ENCODE measurements at regions not wholly inside any gene's neighbourhood (a gene's known extent, or its start where the extent isn't known, plus 50 kb on each side); places are given as distances from the start of the nearest gene placed in this dataset.

- Histone ChIP-seq H4K20me1 (ENCODE audit: insufficient read depth) (no peaks in the 10 kb centered on the region), H2AFZ (ENCODE audit: low read depth, low read length, poor library complexity, severe bottlenecking) (no peak overlapping the region), H3K9me2 (ENCODE audit: insufficient read depth) (no peaks in the 10 kb centered on the region), H3K27ac (ENCODE audit: low read depth, low read length) (no peak overlapping the region), H3K4me2 (ENCODE audit: low read length) (no peak overlapping the region), H3K4me1 (ENCODE audit: control insufficient read depth in 1 of 2, insufficient read depth in 2 of 2, low read length in 2 of 2) (no peaks in the 10 kb centered on the region), H3K36me3 (ENCODE audit: control insufficient read depth in 1 of 2, insufficient read depth in 2 of 2, low read length in 2 of 2) (no peaks in the 10 kb centered on the region), H3K4me3 (replicated peaks in 1 of 2; ENCODE audit: low read depth in 1 of 2, low read length in 2 of 2) (no peak overlapping the region), H3K9me3 (ENCODE audit: control insufficient read depth in 1 of 2, insufficient read depth in 1 of 2, low read depth in 1 of 2, low read length in 2 of 2) (no peaks in the 10 kb centered on the region), H3K9ac (ENCODE audit: low read length) (no peak overlapping the region), H3K79me2 (ENCODE audit: insufficient read depth, low read length) (no peaks in the 10 kb centered on the region), H3K27me3 (ENCODE audit: insufficient read depth, low read length) (no peaks in the 10 kb centered on the region)
- TF ChIP-seq TCF7L2 (IDR thresholded peaks at IDR 0.05; ENCODE audit: borderline replicate concordance, extremely low read depth, insufficient read depth, insufficient read length) (no peak), SP1 (IDR thresholded peaks at IDR 0.05; ENCODE audit: low read depth) (no peak), SRF (IDR thresholded peaks at IDR 0.05; ENCODE audit: low read depth) (no peak), CEBPB (IDR thresholded peaks at IDR 0.05; ENCODE audit: low read depth) (no peak), FOSL1 (IDR thresholded peaks at IDR 0.05; ENCODE audit: low read depth) (no peak), ZFX (IDR thresholded peaks at IDR 0.05) (no peak), CTCF (IDR thresholded peaks at IDR 0.05 in 2 of 3, conservative IDR thresholded peaks at IDR 0.05 in 1 of 3; ENCODE audit: borderline replicate concordance in 1 of 3, insufficient read depth in 1 of 3, low read depth in 2 of 3, low read length in 2 of 3) (no peak), REST (IDR thresholded peaks at IDR 0.05; ENCODE audit: low read depth) (no peak), SIN3A (IDR thresholded peaks at IDR 0.05; ENCODE audit: low read depth) (no peak), MAX (IDR thresholded peaks at IDR 0.05) (no peak), ZBTB33 (IDR thresholded peaks at IDR 0.05; ENCODE audit: extremely low read depth, insufficient replicate concordance, low read length) (no peak), JUND (IDR thresholded peaks at IDR 0.05) (no peak), EGR1 (IDR thresholded peaks at IDR 0.05; ENCODE audit: low read depth) (no peak), POLR2AphosphoS5 (IDR thresholded peaks at IDR 0.05; ENCODE audit: low read depth, low read length) (no peak)
- no TSS peak for BruUV-seq (replicated peaks)
- ATAC-seq: no peak
- POLR2A ChIA-PET: no interaction called here
- RAD21 ChIA-PET (ENCODE audit: low non-redundant PET in 1 of 2, low total read pairs in 2 of 2, uncharacterized antibody in 2 of 2, unreplicated experiment in 2 of 2): no interaction called here
- CTCF ChIA-PET: no interaction called here
- DNase-seq (ENCODE audit: low read depth, low spot score): no peak
- intact Hi-C loops (cut with micrococcal nuclease): no loop called here
Measured at GRCh38 chr5:96129276-96129675, 167.6 kb upstream of the ELL2 start.

All from HCT116 (cell line).